ENCODE measurements at regions not wholly inside any gene's neighbourhood (a gene's known extent, or its start where the extent isn't known, plus 50 kb on each side); places are given as distances from the start of the nearest gene placed in this dataset.

- no peaks in the 10 kb centered on the region; the same call in 1 of the 2 replicates for H3K36me3 ChIP-seq (ENCODE audit: insufficient read depth, low read length)
- peak overlapping the region; percentile 68 for H3K9ac ChIP-seq (ENCODE audit: low read depth, low read length)
- H2AFZ ChIP-seq (ENCODE audit: low read depth, low read length), result no peak overlapping the region
- H3K79me2 ChIP-seq (ENCODE audit: insufficient read depth, low read length), result peaks cover 98% of the 10 kb centered on the region
- ATAC-seq (ENCODE audit: insufficient read depth, low read depth), result no peak
- no peak for DNase-seq
- peak overlapping the region; percentile 51 for H3K4me2 ChIP-seq (ENCODE audit: insufficient read depth, low read length)
- H3K9me3 ChIP-seq (ENCODE audit: insufficient read depth, low read length, severe bottlenecking), result no peaks in the 10 kb centered on the region
- H3K4me1 ChIP-seq (ENCODE audit: insufficient read depth, low read length), result peaks cover 99% of the 10 kb centered on the region
- no peaks in the 10 kb centered on the region for H4K20me1 ChIP-seq (ENCODE audit: insufficient read depth, low read length)
- TF ChIP-seq, protein P1, sequence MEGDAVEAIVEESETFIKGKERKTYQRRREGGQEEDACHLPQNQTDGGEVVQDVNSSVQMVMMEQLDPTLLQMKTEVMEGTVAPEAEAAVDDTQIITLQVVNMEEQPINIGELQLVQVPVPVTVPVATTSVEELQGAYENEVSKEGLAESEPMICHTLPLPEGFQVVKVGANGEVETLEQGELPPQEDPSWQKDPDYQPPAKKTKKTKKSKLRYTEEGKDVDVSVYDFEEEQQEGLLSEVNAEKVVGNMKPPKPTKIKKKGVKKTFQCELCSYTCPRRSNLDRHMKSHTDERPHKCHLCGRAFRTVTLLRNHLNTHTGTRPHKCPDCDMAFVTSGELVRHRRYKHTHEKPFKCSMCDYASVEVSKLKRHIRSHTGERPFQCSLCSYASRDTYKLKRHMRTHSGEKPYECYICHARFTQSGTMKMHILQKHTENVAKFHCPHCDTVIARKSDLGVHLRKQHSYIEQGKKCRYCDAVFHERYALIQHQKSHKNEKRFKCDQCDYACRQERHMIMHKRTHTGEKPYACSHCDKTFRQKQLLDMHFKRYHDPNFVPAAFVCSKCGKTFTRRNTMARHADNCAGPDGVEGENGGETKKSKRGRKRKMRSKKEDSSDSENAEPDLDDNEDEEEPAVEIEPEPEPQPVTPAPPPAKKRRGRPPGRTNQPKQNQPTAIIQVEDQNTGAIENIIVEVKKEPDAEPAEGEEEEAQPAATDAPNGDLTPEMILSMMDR (IDR thresholded peaks at IDR 0.05; ENCODE audit: borderline replicate concordance, extremely low read depth, low read length, poor library complexity, severe bottlenecking), result no peak
- no peak for TF ChIP-seq EZH2 (IDR thresholded peaks at IDR 0.05; ENCODE audit: borderline replicate concordance, low read depth, low read length, severe bottlenecking)
- H3K27me3 ChIP-seq (ENCODE audit: insufficient read depth, low read length, poor library complexity), result no peaks in the 10 kb centered on the region
- no peak overlapping the region for H3K4me3 ChIP-seq (ENCODE audit: low read depth in 1 of 2, low read length in 2 of 2)
- peak overlapping the region; percentile 98 for H3K27ac ChIP-seq (ENCODE audit: low read length)
Observed at GRCh38 chr1:199033661-199034060, 394.8 kb downstream of the PTPRC start.

GRCh38 chr1:199038156-199038555, 399.3 kb downstream of the PTPRC start:
- H4K20me1 ChIP-seq (ENCODE audit: insufficient read depth, low read length), result no peaks in the 10 kb centered on the region
- TF ChIP-seq, protein P1 (IDR thresholded peaks at IDR 0.05; ENCODE audit: borderline replicate concordance, extremely low read depth, low read length, poor library complexity, severe bottlenecking), result no peak
- no peak for TF ChIP-seq EZH2 (IDR thresholded peaks at IDR 0.05; ENCODE audit: borderline replicate concordance, low read depth, low read length, severe bottlenecking)
- ATAC-seq (ENCODE audit: insufficient read depth, low read depth) (no peak), DNase-seq (no peak)
- no peaks in the 10 kb centered on the region for H3K9me3 ChIP-seq (ENCODE audit: insufficient read depth, low read length, severe bottlenecking)
- H3K27ac ChIP-seq (ENCODE audit: low read length), result peak overlapping the region; percentile 98
- no peaks in the 10 kb centered on the region for H3K27me3 ChIP-seq (ENCODE audit: insufficient read depth, low read length, poor library complexity)
- 0 out of 2 replicates have a peak overlapping the region, but pooled peaks have one; percentile 3 for H3K4me2 ChIP-seq (ENCODE audit: insufficient read depth, low read length)
- H3K4me1 ChIP-seq (ENCODE audit: insufficient read depth, low read length), result peaks cover 95% of the 10 kb centered on the region
- peak overlapping the region; percentile 74 for H3K9ac ChIP-seq (ENCODE audit: low read depth, low read length)
- H3K79me2 ChIP-seq (ENCODE audit: insufficient read depth, low read length), result peaks cover 84% of the 10 kb centered on the region
- H3K36me3 ChIP-seq (ENCODE audit: insufficient read depth, low read length), result no peaks in the 10 kb centered on the region
- H2AFZ ChIP-seq (ENCODE audit: low read depth, low read length), result no peak overlapping the region
- no peak overlapping the region for H3K4me3 ChIP-seq (ENCODE audit: low read depth in 1 of 2, low read length in 2 of 2)

- Histone ChIP-seq H3K27ac (ENCODE audit: low read length) (peak overlapping the region; percentile 98), H2AFZ (ENCODE audit: low read depth, low read length) (no peak overlapping the region), H3K4me1 (ENCODE audit: insufficient read depth, low read length) (peaks cover 95% of the 10 kb centered on the region), H3K9me3 (ENCODE audit: insufficient read depth, low read length, severe bottlenecking) (no peaks in the 10 kb centered on the region), H3K27me3 (ENCODE audit: insufficient read depth, low read length, poor library complexity) (no peaks in the 10 kb centered on the region), H3K79me2 (ENCODE audit: insufficient read depth, low read length) (peaks cover 84% of the 10 kb centered on the region), H3K4me2 (ENCODE audit: insufficient read depth, low read length) (peak overlapping the region; percentile 44), H3K36me3 (ENCODE audit: insufficient read depth, low read length) (no peaks in the 10 kb centered on the region), H4K20me1 (ENCODE audit: insufficient read depth, low read length) (no peaks in the 10 kb centered on the region), H3K9ac (ENCODE audit: low read depth, low read length) (peak overlapping the region; percentile 74), H3K4me3 (ENCODE audit: low read depth in 1 of 2, low read length in 2 of 2) (peak overlapping the region in 1 of 2 experiments; percentile 2; a peak in 1 of 4 replicates)
- TF ChIP-seq EZH2 (IDR thresholded peaks at IDR 0.05; ENCODE audit: borderline replicate concordance, low read depth, low read length, severe bottlenecking), result no peak
- TF ChIP-seq, protein P1 (IDR thresholded peaks at IDR 0.05; ENCODE audit: borderline replicate concordance, extremely low read depth, low read length, poor library complexity, severe bottlenecking), result no peak
- peak; percentile 47 for DNase-seq
- peak; percentile 19 for ATAC-seq (ENCODE audit: insufficient read depth, low read depth)
Observed at GRCh38 chr1:199040076-199040905, 401.5 kb downstream of the PTPRC start.

Data from DND-41 (cell line).